ENCODE measurements at regions not wholly inside any gene's neighbourhood (a gene's known extent, or its start where the extent isn't known, plus 50 kb on each side); places are given as distances from the start of the nearest gene placed in this dataset.
A peak's percentile ranks its signal among the peaks of the same experiment; 100 is the strongest.

GRCh38 chr3:14351617-14352001 lies 50.8 kb upstream of the SLC6A6 start:
- FAIRE-seq: no peak
- no peak for DNase-seq (ENCODE audit: insufficient read length, low spot score)
- TF ChIP-seq POLR2A (IDR thresholded peaks at IDR 0.05; ENCODE audit: low read depth, low read length): no peak

GRCh38 chr3:14352002-14352627 lies 50.3 kb upstream of the SLC6A6 start:
- TF ChIP-seq POLR2A (IDR thresholded peaks at IDR 0.05; ENCODE audit: low read depth, low read length): no peak
- DNase-seq (ENCODE audit: insufficient read length, low spot score) (peak; percentile 34), FAIRE-seq (no peak)
